GM23338 (cell line): ENCODE measurements at regions not wholly inside any gene's neighbourhood (a gene's known extent, or its start where the extent isn't known, plus 50 kb on each side); places are given as distances from the start of the nearest gene placed in this dataset.

Source experiments
- ATAC-seq: fragments of 200-7000 bp; cut with Tn5 transposase; 3 replicates; pipeline ENCODE4 v1.9.1; 2020
- DNase-seq: peaks from one replicate; pipeline ENCODE4 v3.0.0-alpha.2; 2015; ENCODE audit warnings: low spot score
- H2AFZ ChIP-seq: fragments of 200-600 bp; sonication (generic); 2 replicates; pipeline ENCODE4 v1.8.0; 2016; ENCODE audit warnings: antibody characterized with exemption, mild to moderate bottlenecking, moderate library complexity
- H3F3A ChIP-seq: fragments of 200-600 bp; sonication (generic); replicated peaks from 2 replicates; pipeline ENCODE4 v1.8.0; 2017; ENCODE audit warnings: antibody characterized with exemption, mixed run types, low read depth
- H3K27ac ChIP-seq: fragments of 200-600 bp; sonication (generic); 2 replicates; pipeline ENCODE4 v1.6.1; 2016; ENCODE audit warnings: low read depth
- H3K27me3 ChIP-seq: fragments of 200-600 bp; sonication (generic); 2 replicates; pipeline ENCODE4 v1.8.0; 2016; ENCODE audit warnings: mild to moderate bottlenecking, mixed run types, moderate library complexity; ENCODE audit not compliant: insufficient read depth
- H3K36me3 ChIP-seq: fragments of 200-600 bp; sonication (generic); 2 replicates; pipeline ENCODE4 v1.8.0; 2016; ENCODE audit warnings: mild to moderate bottlenecking; ENCODE audit not compliant: insufficient read depth
- H3K4me1 ChIP-seq: fragments of 200-600 bp; sonication (generic); 2 replicates; pipeline ENCODE4 v1.8.0; 2016; ENCODE audit warnings: mild to moderate bottlenecking, moderate library complexity; ENCODE audit not compliant: insufficient read depth
- H3K4me2 ChIP-seq: fragments of 200-600 bp; sonication (generic); 2 replicates; pipeline ENCODE4 v1.7.1; 2017; ENCODE audit warnings: mixed run types
- H3K4me3 ChIP-seq: fragments of 200-600 bp; sonication (generic); 2 replicates; pipeline ENCODE4 v1.6.1; 2016; ENCODE audit warnings: mixed run types
- H3K79me2 ChIP-seq: fragments of 200-600 bp; sonication (generic); replicated peaks from 2 replicates; pipeline ENCODE4 v1.8.0; 2017; ENCODE audit warnings: mild to moderate bottlenecking; ENCODE audit not compliant: insufficient read depth
- H3K9me2 ChIP-seq: fragments of 200-600 bp; sonication (generic); 2 replicates; pipeline ENCODE4 v1.8.0; 2017; ENCODE audit not compliant: insufficient read depth
- H4K20me1 ChIP-seq: fragments of 200-600 bp; sonication (generic); replicated peaks from 2 replicates; pipeline ENCODE4 v1.8.0; 2017; ENCODE audit warnings: mild to moderate bottlenecking; ENCODE audit not compliant: insufficient read depth
- H3K27ac Mint-ChIP-seq: 2 replicates; pipeline ENCODE4 v1.8.0; 2020; ENCODE audit warnings: inconsistent platforms, mild to moderate bottlenecking, moderate library complexity, mixed read lengths
- H3K27me3 Mint-ChIP-seq: 3 replicates; pipeline ENCODE4 v1.8.0; 2022; ENCODE audit warnings: low read depth, mild to moderate bottlenecking, moderate library complexity, mixed read lengths, inconsistent platforms; ENCODE audit not compliant: insufficient read depth, poor library complexity
- H3K36me3 Mint-ChIP-seq: 3 replicates; pipeline ENCODE4 v1.8.0; 2021; ENCODE audit warnings: low read depth, mild to moderate bottlenecking, inconsistent platforms, moderate library complexity, mixed read lengths
- H3K4me1 Mint-ChIP-seq: 3 replicates; pipeline ENCODE4 v1.8.0; 2020; ENCODE audit warnings: mild to moderate bottlenecking, inconsistent platforms, mixed read lengths
- H3K4me3 Mint-ChIP-seq: 3 replicates; pipeline ENCODE4 v1.8.0; 2021; ENCODE audit warnings: moderate library complexity, mild to moderate bottlenecking, inconsistent platforms, mixed read lengths
- H3K9me3 Mint-ChIP-seq: 3 replicates; pipeline ENCODE4 v1.8.0; 2020; ENCODE audit warnings: moderate library complexity, mild to moderate bottlenecking, inconsistent platforms, mixed read lengths
- CREB1 ChIP-seq: fragments of 250-450 bp; sonication (Bioruptor Pico); IDR thresholded peaks from 2 replicates; pipeline ENCODE4 v1.5.0; 2020; ENCODE audit warnings: low read depth, mild to moderate bottlenecking, moderate library complexity
- CTCF ChIP-seq, 2 experiments: fragments of 200-600 bp in 1 of 2; sonication (generic) in 1 of 2; conservative IDR thresholded peaks; 2 replicates each; pipeline versions ENCODE4 v1.5.1 to v1.6.1; 2016 to 2017; ENCODE audit warnings: antibody characterized with exemption in 2 of 2, low read depth in 2 of 2, mild to moderate bottlenecking in 2 of 2, moderate library complexity in 1 of 2
- ETS1 ChIP-seq: IDR thresholded peaks from 2 replicates; pipeline ENCODE4 v1.6.1; 2016; ENCODE audit warnings: antibody characterized with exemption
- EZH2 ChIP-seq: fragments of 200-600 bp; sonication (generic); IDR thresholded peaks from one replicate; pipeline ENCODE4 v1.8.0; 2017; ENCODE audit warnings: antibody characterized with exemption, mild to moderate bottlenecking, low read depth; ENCODE audit not compliant: unreplicated experiment
- EZH2phosphoT487 ChIP-seq: fragments of 200-600 bp; sonication (generic); IDR thresholded peaks from one replicate; pipeline ENCODE4 v1.8.1; 2018; ENCODE audit warnings: antibody characterized with exemption; ENCODE audit not compliant: unreplicated experiment
- JUNB ChIP-seq: IDR thresholded peaks from one replicate; pipeline ENCODE4 v1.6.1; 2016; ENCODE audit warnings: antibody characterized with exemption; ENCODE audit not compliant: unreplicated experiment
- NANOG ChIP-seq: IDR thresholded peaks from 2 replicates; pipeline ENCODE4 v1.6.1; 2016; ENCODE audit warnings: antibody characterized with exemption, borderline replicate concordance
- POLR2AphosphoS5 ChIP-seq: IDR thresholded peaks from 2 replicates; pipeline ENCODE4 v1.6.1; 2016; ENCODE audit warnings: antibody characterized with exemption, low read depth
- REST ChIP-seq: IDR thresholded peaks from one replicate; pipeline ENCODE4 v1.6.1; 2018; ENCODE audit warnings: antibody characterized with exemption; ENCODE audit not compliant: unreplicated experiment
- STAT1 ChIP-seq: IDR thresholded peaks from one replicate; pipeline ENCODE4 v1.6.1; 2016; ENCODE audit warnings: antibody characterized with exemption; ENCODE audit not compliant: unreplicated experiment
- ZNF114 ChIP-seq: fragments of 250-450 bp; sonication (Bioruptor Pico); IDR thresholded peaks from 2 replicates; pipeline ENCODE4 v1.5.0; 2020; ENCODE audit warnings: mild to moderate bottlenecking, moderate library complexity
- ZNF331 ChIP-seq: fragments of 250-450 bp; sonication (Bioruptor Pico); IDR thresholded peaks from 2 replicates; pipeline ENCODE4 v1.5.0; 2020; ENCODE audit warnings: low read depth, mild to moderate bottlenecking, moderate library complexity
- ZNF462 ChIP-seq: fragments of 250-450 bp; sonication (Bioruptor Pico); IDR thresholded peaks from 2 replicates; pipeline ENCODE4 v1.5.0; 2020; ENCODE audit warnings: mild to moderate bottlenecking, moderate library complexity

- TF ChIP-seq ZNF462 (CRISPR knock-in tag): no peak
Observed at GRCh38 chr18:61748004-61748403, 144.8 kb downstream of the RNF152 start (continued).

- H3K9me3 Mint-ChIP-seq: no peaks in the 10 kb centered on the region
- H3K4me3 ChIP-seq: no peak overlapping the region
- H3K27me3 Mint-ChIP-seq: peaks cover 3% of the 10 kb centered on the region
- DNase-seq (no peak), ATAC-seq (no peak)
- H3K9me2 ChIP-seq: 0 out of 2 replicates have a peak, but pooled peaks cover 6% of the 10 kb centered on the region
- H3K4me3 Mint-ChIP-seq: no peak overlapping the region
- H3K36me3 Mint-ChIP-seq: no peaks in the 10 kb centered on the region
- H3K27ac ChIP-seq: no peak overlapping the region
- H3K4me2 ChIP-seq: no peak overlapping the region
- no peaks in the 10 kb centered on the region for H4K20me1 ChIP-seq
- H2AFZ ChIP-seq: no peak overlapping the region
- no peaks in the 10 kb centered on the region for H3F3A ChIP-seq
- H3K36me3 ChIP-seq: no peaks in the 10 kb centered on the region
- peaks cover 3% of the 10 kb centered on the region for H3K4me1 Mint-ChIP-seq
- no peaks in the 10 kb centered on the region for H3K27me3 ChIP-seq
- H3K4me1 ChIP-seq: no peaks in the 10 kb centered on the region
- H3K79me2 ChIP-seq: no peaks in the 10 kb centered on the region
- no peak overlapping the region for H3K27ac Mint-ChIP-seq
- no peak for TF ChIP-seq NANOG
- TF ChIP-seq REST: no peak
- TF ChIP-seq JUNB: no peak
- TF ChIP-seq ETS1: no peak
- no peak for TF ChIP-seq CTCF (conservative IDR thresholded peaks at IDR 0.05; ENCODE audit: low read depth in 2 of 2)
- TF ChIP-seq EZH2phosphoT487: no peak
- TF ChIP-seq POLR2AphosphoS5: no peak
- TF ChIP-seq ZNF114: no peak
- no peak for TF ChIP-seq CREB1
- no peak for TF ChIP-seq ZNF331
- no peak for TF ChIP-seq EZH2
- no peak for TF ChIP-seq STAT1
Observed at GRCh38 chr18:61743775-61744531, 148.9 kb downstream of the RNF152 start.
